Pancreas (tissue), 10 donors: ENCODE measurements at regions not wholly inside any gene's neighbourhood (a gene's known extent, or its start where the extent isn't known, plus 50 kb on each side); places are given as distances from the start of the nearest gene placed in this dataset.
"Not testable (repeated sequence)": the region's sequence is repeated elsewhere in the genome, so short reads cannot be mapped to it uniquely, and the experiment has no call there.

ENCODE experiments used
- ATAC-seq, 4 donors: fragments of 200-7000 bp; cut with Tn5 transposase; one replicate each; pipeline versions ENCODE4 v1.8.0 to v1.9.1; 2020; ENCODE audit warnings: mild to moderate bottlenecking in 4 of 4, moderate library complexity in 4 of 4
- DNase-seq, 6 donors: peaks; one replicate each; pipeline ENCODE4 v3.0.0-alpha.2; 2020
- FAIRE-seq: peaks from 2 replicates; lab custom pipeline; 2012; peaks lifted over from hg19 to GRCh38; lab: Jason Lieb, UNC
- H3K27ac ChIP-seq, 4 donors: fragments of 200-600 bp; sonication (generic); 1 replicate in 3 of 4; 2 replicates in 1 of 4; pipeline versions ENCODE4 v1.5.0 to v1.8.0; 2020
- H3K27me3 ChIP-seq, 4 donors: fragments of 200-600 bp; one replicate each; pipeline ENCODE4 v1.8.0; 2021
- H3K36me3 ChIP-seq, 3 donors: fragments of 200-600 bp; sonication (generic) in 1 of 3; one replicate each; pipeline versions ENCODE4 v1.5.0 to v1.8.0; 2020 to 2021
- H3K4me1 ChIP-seq, 3 donors: fragments of 200-600 bp; one replicate each; pipeline ENCODE4 v1.8.0; 2021
- H3K4me3 ChIP-seq, 4 donors: fragments of 200-600 bp; sonication (generic) in 2 of 4; one replicate each; pipeline versions ENCODE4 v1.5.0 to v1.8.0; 2020 to 2021
- H3K9me3 ChIP-seq, 4 donors: fragments of 200-600 bp; one replicate each; pipeline ENCODE4 v1.8.0; 2021
- WGBS, 2 donors: extraction: QIAGEN DNeasy Blood & Tissue Kit; methylation state at CpG; one replicate each; pipeline ENCODE4 v1.1.7; 2013; 5-methylcytosine and 5-hydroxymethylcytosine counted together
- intact Hi-C, 3 donors: fragments of 100-400 bp; cut with DNase I; formaldehyde crosslinking; loops; one replicate each; pipeline versions ENCODE4 v1.11.1 to v1.14.2; 2022
- TF ChIP-seq, protein P1 (sequence below), 4 donors: fragments of 200-600 bp; sonication (generic) in 3 of 4; IDR thresholded peaks; one replicate each; pipeline versions ENCODE4 v1.5.0 to v1.8.0; 2021; ENCODE audit warnings: antibody characterized with exemption in 4 of 4
- donor health status: healthy with polysubstance abuse.
- donor health status: DM: no; HTN: no; CAD: no; lungs with moderate emphysema.
- donor health status: DM: no; HTN: no; CAD: no.
- donor health status: control.
- donor health status: control.
- donor health status: Bipolar disorder and iron deficiency.
- donor health status: DM: yes; HTN: yes; CAD: no.
- donor health status: DM: no; HTN: no; CAD: no.
- donor health status: DM: no; HTN: no; CAD: no.
- donor health status: DM: yes; HTN: yes; CAD: no.

DNA sequence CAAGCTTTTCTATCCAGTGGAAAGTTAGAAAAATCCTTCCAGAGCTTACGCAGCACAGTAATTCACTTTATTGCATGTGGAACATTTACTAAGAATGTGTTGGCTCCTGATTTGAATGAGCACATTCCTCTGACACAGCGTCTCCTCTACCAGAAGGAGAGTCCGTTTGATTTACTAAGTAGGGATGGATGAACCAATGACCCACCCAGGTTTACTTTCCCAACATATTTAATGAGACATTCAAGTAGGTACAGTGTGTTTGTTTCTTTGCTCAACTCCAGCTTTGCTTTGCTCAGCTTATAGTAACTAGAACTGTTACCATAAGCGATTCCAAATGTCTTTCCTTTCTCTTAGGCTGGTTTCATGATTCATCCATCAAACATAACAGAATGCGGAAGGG is 161.7 kb downstream of the SMARCA1 start:
- Histone ChIP-seq H3K27me3 (no peaks in the 10 kb centered on the region), H3K27ac (no peak overlapping the region), H3K4me3 (no peak overlapping the region), H3K36me3 (no peaks in the 10 kb centered on the region), H3K9me3 (no peaks in the 10 kb centered on the region), H3K4me1 (no peaks in the 10 kb centered on the region)
- WGBS, 2 donors, result 48 to 65% methylated on average over 5 of the region's 5 CpGs
- no peak for FAIRE-seq
- no peak for DNase-seq
- TF ChIP-seq, protein P1, sequence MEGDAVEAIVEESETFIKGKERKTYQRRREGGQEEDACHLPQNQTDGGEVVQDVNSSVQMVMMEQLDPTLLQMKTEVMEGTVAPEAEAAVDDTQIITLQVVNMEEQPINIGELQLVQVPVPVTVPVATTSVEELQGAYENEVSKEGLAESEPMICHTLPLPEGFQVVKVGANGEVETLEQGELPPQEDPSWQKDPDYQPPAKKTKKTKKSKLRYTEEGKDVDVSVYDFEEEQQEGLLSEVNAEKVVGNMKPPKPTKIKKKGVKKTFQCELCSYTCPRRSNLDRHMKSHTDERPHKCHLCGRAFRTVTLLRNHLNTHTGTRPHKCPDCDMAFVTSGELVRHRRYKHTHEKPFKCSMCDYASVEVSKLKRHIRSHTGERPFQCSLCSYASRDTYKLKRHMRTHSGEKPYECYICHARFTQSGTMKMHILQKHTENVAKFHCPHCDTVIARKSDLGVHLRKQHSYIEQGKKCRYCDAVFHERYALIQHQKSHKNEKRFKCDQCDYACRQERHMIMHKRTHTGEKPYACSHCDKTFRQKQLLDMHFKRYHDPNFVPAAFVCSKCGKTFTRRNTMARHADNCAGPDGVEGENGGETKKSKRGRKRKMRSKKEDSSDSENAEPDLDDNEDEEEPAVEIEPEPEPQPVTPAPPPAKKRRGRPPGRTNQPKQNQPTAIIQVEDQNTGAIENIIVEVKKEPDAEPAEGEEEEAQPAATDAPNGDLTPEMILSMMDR (IDR thresholded peaks at IDR 0.05), result no peak
- ATAC-seq, result no peak
- intact Hi-C loops, result no loop called here

DNA sequence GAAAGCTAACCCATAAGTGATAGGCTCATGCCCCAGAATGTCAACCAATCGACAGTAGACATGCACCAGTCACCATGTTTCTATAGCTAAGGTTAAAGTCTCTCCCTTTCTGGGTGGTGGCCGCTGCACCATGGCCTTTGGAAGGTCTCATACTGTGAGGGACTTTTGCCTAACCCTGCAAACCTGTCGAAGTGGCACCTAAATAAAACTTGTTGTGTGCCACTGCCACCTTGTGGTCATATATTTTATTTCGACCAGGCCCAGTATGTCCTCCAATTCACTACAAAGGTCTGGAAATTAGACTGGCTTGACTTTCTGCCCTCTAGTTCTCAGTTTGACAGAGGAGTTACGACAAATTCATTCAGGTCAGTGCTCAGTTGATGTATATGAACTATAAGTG is 163.1 kb downstream of the SMARCA1 start:
- Histone ChIP-seq H3K4me1 (no peaks in the 10 kb centered on the region), H3K27me3 (no peaks in the 10 kb centered on the region), H3K9me3 (no peaks in the 10 kb centered on the region), H3K4me3 (no peak overlapping the region), H3K27ac (no peak overlapping the region), H3K36me3 (no peaks in the 10 kb centered on the region)
- intact Hi-C loops, result no loop called here
- TF ChIP-seq, protein P1 (IDR thresholded peaks at IDR 0.05), result peak; percentile 15 to 35 (median 28)
- peak; percentile 63 for FAIRE-seq
- peak in 3 of 4 donors; percentile 60 to 72 (median 69) for ATAC-seq
- DNase-seq, result peak in 2 of 6 donors; percentile 16 to 46
- WGBS, 2 donors, result 32 to 44% methylated on average over 5 of the region's 5 CpGs

DNA sequence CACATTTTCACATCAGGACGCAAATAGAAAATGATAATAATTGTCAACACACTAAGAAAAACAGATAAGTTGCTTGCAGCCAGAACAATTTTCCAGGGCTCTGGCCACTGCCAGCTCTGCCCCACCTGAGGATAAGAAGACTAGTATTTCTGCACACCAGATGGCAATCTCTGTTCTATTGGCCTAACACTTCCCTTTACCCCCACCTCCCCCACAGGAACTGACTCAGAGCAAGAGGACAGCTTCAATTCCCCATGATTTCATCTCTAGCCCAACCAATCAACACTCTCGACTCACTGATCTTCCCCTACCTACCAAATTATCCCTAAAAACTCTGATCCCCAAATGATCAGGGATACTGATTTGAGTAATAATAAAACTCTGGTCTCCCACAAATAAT is 164.0 kb downstream of the SMARCA1 start:
- FAIRE-seq, result no peak
- ATAC-seq, result no peak
- 66 to 78% methylated on average over 2 of the region's 2 CpGs for WGBS, 2 donors

DNA sequence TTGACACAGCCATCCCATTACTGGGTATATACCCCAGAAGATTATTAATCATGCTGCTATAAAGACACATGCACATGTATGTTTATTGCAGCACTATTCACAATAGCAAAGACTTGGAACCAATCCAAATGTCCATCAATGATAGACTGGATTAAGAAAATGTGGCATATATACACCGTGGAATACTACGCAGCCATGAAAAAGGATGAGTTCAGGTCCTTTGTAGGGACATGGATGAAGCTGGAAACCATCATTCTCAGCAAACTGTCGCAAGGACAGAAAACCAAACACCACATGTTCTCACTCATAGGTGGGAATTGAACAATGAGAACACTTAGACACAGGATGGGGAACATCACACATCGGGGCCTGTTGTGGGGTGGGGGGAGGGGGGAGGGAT is 165.9 kb downstream of the SMARCA1 start:
- WGBS, 2 donors, result 81 to 92% methylated on average over 4 of the region's 4 CpGs
- not testable (repeated sequence) for H3K4me1 ChIP-seq, FAIRE-seq

More for the DNA sequence above, 164.0 kb downstream of the SMARCA1 start:
- no peaks in the 10 kb centered on the region for H3K9me3 ChIP-seq
- H3K4me3 ChIP-seq, result no peak overlapping the region
- H3K27ac ChIP-seq, result no peak overlapping the region
- TF ChIP-seq, protein P1 (IDR thresholded peaks at IDR 0.05), result no peak
- H3K4me1 ChIP-seq, result no peaks in the 10 kb centered on the region
- intact Hi-C loops, result no loop called here
- no peaks in the 10 kb centered on the region for H3K27me3 ChIP-seq
- DNase-seq, result no peak
- no peaks in the 10 kb centered on the region for H3K36me3 ChIP-seq

DNA sequence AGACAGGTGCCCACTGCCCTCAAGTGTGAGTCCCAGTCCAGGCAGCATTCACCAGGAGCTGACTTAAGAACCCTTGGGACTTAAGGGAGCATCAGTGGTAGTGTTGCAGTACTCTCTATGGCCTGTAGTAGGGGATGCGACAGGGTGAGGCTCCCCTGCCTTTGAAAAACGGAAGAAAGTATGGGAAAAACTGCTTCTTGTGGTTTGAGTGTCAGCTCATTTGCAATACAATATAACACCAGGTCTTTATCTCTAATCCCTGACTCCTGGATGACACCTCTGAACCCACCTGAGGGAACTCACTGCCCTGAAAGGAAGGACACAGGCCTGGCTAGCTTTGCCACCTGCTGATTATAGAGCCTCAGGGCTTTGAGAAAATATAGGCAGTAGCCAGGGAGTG is 176.0 kb downstream of the SMARCA1 start:
- no peak overlapping the region for H3K27ac ChIP-seq
- ATAC-seq (no peak), FAIRE-seq (no peak), DNase-seq (no peak)
- 19 to 54% methylated on average over 2 of the region's 2 CpGs for WGBS, 2 donors
- no peaks in the 10 kb centered on the region for H3K27me3 ChIP-seq
- H3K4me3 ChIP-seq, result no peak overlapping the region
- intact Hi-C loops, result no loop called here
- H3K9me3 ChIP-seq, result no peaks in the 10 kb centered on the region
- TF ChIP-seq, protein P1 (IDR thresholded peaks at IDR 0.05), result no peak
- H3K4me1 ChIP-seq, result no peaks in the 10 kb centered on the region
- H3K36me3 ChIP-seq, result no peaks in the 10 kb centered on the region

More for the DNA sequence above, 165.9 kb downstream of the SMARCA1 start:
- H3K27me3 ChIP-seq, intact Hi-C loops, DNase-seq, H3K36me3 ChIP-seq, H3K9me3 ChIP-seq, H3K27ac ChIP-seq, H3K4me3 ChIP-seq, ATAC-seq: not testable (repeated sequence)
